ENCODE measurements at regions not wholly inside any gene's neighbourhood (a gene's known extent, or its start where the extent isn't known, plus 50 kb on each side); places are given as distances from the start of the nearest gene placed in this dataset.

- BruUV-seq (replicated peaks): no TSS peak
- no peak for DNase-seq (ENCODE audit: unreplicated experiment)
- Mint-ChIP-seq H3K4me1 (ENCODE audit: insufficient read depth, unreplicated experiment) (peaks cover 5% of the 10 kb centered on the region), H3K27ac (ENCODE audit: low read depth, unreplicated experiment) (no peak overlapping the region), H3K4me3 (ENCODE audit: unreplicated experiment) (no peak overlapping the region), H3K36me3 (ENCODE audit: insufficient read depth, unreplicated experiment) (no peaks in the 10 kb centered on the region), H3K27me3 (ENCODE audit: insufficient read depth, unreplicated experiment) (no peaks in the 10 kb centered on the region), H3K9me3 (ENCODE audit: unreplicated experiment) (no peaks in the 10 kb centered on the region)
- CTCF ChIA-PET: no interaction called here
- no peak for TF ChIP-seq CTCF (IDR thresholded peaks at IDR 0.05; ENCODE audit: unreplicated experiment)
- intact Hi-C loops (cut with micrococcal nuclease): no loop called here
- POLR2A ChIA-PET: no interaction called here
Measured at GRCh38 chr10:109183366-109183765, 739.9 kb downstream of the XPNPEP1 start.

GRCh38 chr10:109178591-109178990, 744.7 kb downstream of the XPNPEP1 start:
- BruUV-seq (replicated peaks): no TSS peak

GRCh38 chr10:109174526-109174925, 748.8 kb downstream of the XPNPEP1 start:
- BruUV-seq (replicated peaks): no TSS peak
- no peaks in the 10 kb centered on the region for H3K9me3 Mint-ChIP-seq (ENCODE audit: unreplicated experiment)

More at GRCh38 chr10:109178591-109178990, 744.7 kb downstream of the XPNPEP1 start:
- Mint-ChIP-seq H3K27me3 (ENCODE audit: insufficient read depth, unreplicated experiment) (no peaks in the 10 kb centered on the region), H3K27ac (ENCODE audit: low read depth, unreplicated experiment) (no peak overlapping the region), H3K4me1 (ENCODE audit: insufficient read depth, unreplicated experiment) (peaks cover 3% of the 10 kb centered on the region), H3K9me3 (ENCODE audit: unreplicated experiment) (no peaks in the 10 kb centered on the region), H3K36me3 (ENCODE audit: insufficient read depth, unreplicated experiment) (no peaks in the 10 kb centered on the region), H3K4me3 (ENCODE audit: unreplicated experiment) (no peak overlapping the region)
- CTCF ChIA-PET: interaction anchor here (0.6 kb wide), 2 partner anchors 20 to 247 kb away, joined by 3 to 4 read pairs; no protein-coding TSS in a partner anchor
- POLR2A ChIA-PET: no interaction called here
- no peak for DNase-seq (ENCODE audit: unreplicated experiment)
- TF ChIP-seq CTCF (IDR thresholded peaks at IDR 0.05; ENCODE audit: unreplicated experiment): no peak
- intact Hi-C loops (cut with micrococcal nuclease): no loop called here

GRCh38 chr10:109173937-109174336, 749.4 kb downstream of the XPNPEP1 start:
- Mint-ChIP-seq H3K4me1 (ENCODE audit: insufficient read depth, unreplicated experiment) (no peaks in the 10 kb centered on the region), H3K9me3 (ENCODE audit: unreplicated experiment) (no peaks in the 10 kb centered on the region), H3K27ac (ENCODE audit: low read depth, unreplicated experiment) (no peak overlapping the region), H3K27me3 (ENCODE audit: insufficient read depth, unreplicated experiment) (no peaks in the 10 kb centered on the region), H3K4me3 (ENCODE audit: unreplicated experiment) (no peak overlapping the region), H3K36me3 (ENCODE audit: insufficient read depth, unreplicated experiment) (no peaks in the 10 kb centered on the region)
- intact Hi-C loops (cut with micrococcal nuclease): no loop called here
- ChIA-PET CTCF (no interaction called here), POLR2A (no interaction called here)
- no TSS peak for BruUV-seq (replicated peaks)
- DNase-seq (ENCODE audit: unreplicated experiment): no peak
- TF ChIP-seq CTCF (IDR thresholded peaks at IDR 0.05; ENCODE audit: unreplicated experiment): no peak

More at GRCh38 chr10:109174526-109174925, 748.8 kb downstream of the XPNPEP1 start:
- Mint-ChIP-seq H3K36me3 (ENCODE audit: insufficient read depth, unreplicated experiment) (no peaks in the 10 kb centered on the region), H3K4me1 (ENCODE audit: insufficient read depth, unreplicated experiment) (no peaks in the 10 kb centered on the region), H3K27me3 (ENCODE audit: insufficient read depth, unreplicated experiment) (no peaks in the 10 kb centered on the region), H3K4me3 (ENCODE audit: unreplicated experiment) (no peak overlapping the region), H3K27ac (ENCODE audit: low read depth, unreplicated experiment) (no peak overlapping the region)
- ChIA-PET CTCF (no interaction called here), POLR2A (no interaction called here)
- no peak for TF ChIP-seq CTCF (IDR thresholded peaks at IDR 0.05; ENCODE audit: unreplicated experiment)
- DNase-seq (ENCODE audit: unreplicated experiment): no peak
- intact Hi-C loops (cut with micrococcal nuclease): no loop called here

Data from MCF 10A (cell line).